ENCODE measurements at regions not wholly inside any gene's neighbourhood (a gene's known extent, or its start where the extent isn't known, plus 50 kb on each side); places are given as distances from the start of the nearest gene placed in this dataset.

DNA sequence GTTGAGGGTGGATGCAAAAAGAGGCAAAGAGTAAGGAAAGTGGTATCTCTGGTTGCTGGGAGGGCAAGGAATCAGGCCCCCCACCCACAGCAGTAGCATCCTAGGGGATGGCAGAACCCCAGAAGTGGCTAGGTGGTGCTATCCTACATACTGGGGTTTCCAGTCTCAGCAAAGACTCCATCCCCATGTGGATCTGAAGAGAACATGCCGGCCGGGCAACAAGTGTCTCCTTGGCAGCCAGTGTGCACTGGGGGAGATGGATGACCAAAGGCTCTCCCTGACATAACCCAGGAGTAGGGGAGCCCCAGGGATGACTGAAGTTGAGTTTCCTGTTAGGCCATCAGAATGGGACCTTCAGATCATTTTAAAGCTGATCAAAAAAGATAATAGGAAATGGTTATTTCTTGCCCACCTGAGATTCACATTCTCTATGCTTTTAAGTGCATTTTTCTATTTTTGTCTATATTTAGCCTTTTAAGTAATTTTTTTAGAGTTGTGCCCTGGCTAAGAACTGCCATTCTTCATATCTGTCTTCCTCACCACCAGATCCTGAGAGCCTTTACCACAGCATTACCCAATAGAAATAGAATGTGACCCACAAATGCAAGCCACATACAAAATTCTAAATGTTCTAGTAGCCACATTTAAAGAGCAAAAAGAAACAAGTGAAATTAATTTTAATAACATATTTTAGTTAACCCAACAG is 78.7 kb upstream of the SMIM23 start:
- peaks cover 5% of the 10 kb centered on the region for H3K27me3 ChIP-seq (ENCODE audit: control insufficient read depth, insufficient read depth, low read length)
- no peaks in the 10 kb centered on the region for H3K36me3 ChIP-seq (ENCODE audit: control insufficient read depth, insufficient read depth, low read length)
- DNase-seq (ENCODE audit: low read depth) (no peak), FAIRE-seq (no peak)
- no peak for TF ChIP-seq CTCF (IDR thresholded peaks at IDR 0.05; ENCODE audit: insufficient read depth, low read length, severe bottlenecking)
- no peak overlapping the region for H3K4me3 ChIP-seq (ENCODE audit: low read depth, low read length)

DNA sequence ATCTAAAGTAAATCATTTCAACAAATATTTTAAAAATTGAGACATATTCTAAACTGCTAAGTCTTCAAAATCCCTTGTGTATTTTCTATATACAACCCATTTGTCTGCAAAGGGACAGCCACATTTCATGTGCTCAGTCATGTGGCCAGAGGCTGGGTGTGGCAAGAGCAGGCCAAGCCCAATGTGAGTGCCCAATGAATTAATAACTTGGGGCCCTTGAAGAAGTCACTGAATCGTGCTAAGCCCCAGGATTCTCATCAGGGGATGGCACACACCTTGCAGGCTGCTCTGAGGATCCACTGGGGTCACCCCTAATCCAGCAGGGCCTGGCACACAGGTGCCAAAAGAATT is 78.2 kb upstream of the SMIM23 start:
- DNase-seq (ENCODE audit: low read depth) (no peak), FAIRE-seq (no peak)
- no peak overlapping the region for H3K4me3 ChIP-seq (ENCODE audit: low read depth, low read length)
- peaks cover 5% of the 10 kb centered on the region for H3K27me3 ChIP-seq (ENCODE audit: control insufficient read depth, insufficient read depth, low read length)
- no peak for TF ChIP-seq CTCF (IDR thresholded peaks at IDR 0.05; ENCODE audit: insufficient read depth, low read length, severe bottlenecking)
- no peaks in the 10 kb centered on the region for H3K36me3 ChIP-seq (ENCODE audit: control insufficient read depth, insufficient read depth, low read length)

GRCh38 chr5:171709930-171710329 is 75.7 kb upstream of the SMIM23 start:
- DNase-seq (ENCODE audit: low read depth) (no peak), FAIRE-seq (no peak)
- no peak for TF ChIP-seq CTCF (IDR thresholded peaks at IDR 0.05; ENCODE audit: insufficient read depth, low read length, severe bottlenecking)
- peaks cover 5% of the 10 kb centered on the region for H3K27me3 ChIP-seq (ENCODE audit: control insufficient read depth, insufficient read depth, low read length)
- no peaks in the 10 kb centered on the region for H3K36me3 ChIP-seq (ENCODE audit: control insufficient read depth, insufficient read depth, low read length)
- no peak overlapping the region for H3K4me3 ChIP-seq (ENCODE audit: low read depth, low read length)

GRCh38 chr5:171710451-171711024 is 75.1 kb upstream of the SMIM23 start:
- TF ChIP-seq CTCF (IDR thresholded peaks at IDR 0.05; ENCODE audit: insufficient read depth, low read length, severe bottlenecking), result no peak
- no peak for DNase-seq (ENCODE audit: low read depth)
- no peaks in the 10 kb centered on the region for H3K27me3 ChIP-seq (ENCODE audit: control insufficient read depth, insufficient read depth, low read length)
- no peaks in the 10 kb centered on the region for H3K36me3 ChIP-seq (ENCODE audit: control insufficient read depth, insufficient read depth, low read length)
- FAIRE-seq, result no peak
- no peak overlapping the region for H3K4me3 ChIP-seq (ENCODE audit: low read depth, low read length)

GRCh38 chr5:171711571-171711970 is 74.0 kb upstream of the SMIM23 start:
- H3K36me3 ChIP-seq (ENCODE audit: control insufficient read depth, insufficient read depth, low read length), result no peaks in the 10 kb centered on the region
- H3K27me3 ChIP-seq (ENCODE audit: control insufficient read depth, insufficient read depth, low read length), result no peaks in the 10 kb centered on the region
- H3K4me3 ChIP-seq (ENCODE audit: low read depth, low read length), result no peak overlapping the region
- TF ChIP-seq CTCF (IDR thresholded peaks at IDR 0.05; ENCODE audit: insufficient read depth, low read length, severe bottlenecking), result no peak
- no peak for DNase-seq (ENCODE audit: low read depth)
- no peak for FAIRE-seq

GRCh38 chr5:171712616-171713015 is 73.0 kb upstream of the SMIM23 start:
- FAIRE-seq (no peak), DNase-seq (ENCODE audit: low read depth) (no peak)
- Histone ChIP-seq H3K36me3 (ENCODE audit: control insufficient read depth, insufficient read depth, low read length) (no peaks in the 10 kb centered on the region), H3K4me3 (ENCODE audit: low read depth, low read length) (no peak overlapping the region), H3K27me3 (ENCODE audit: control insufficient read depth, insufficient read depth, low read length) (no peaks in the 10 kb centered on the region)
- no peak for TF ChIP-seq CTCF (IDR thresholded peaks at IDR 0.05; ENCODE audit: insufficient read depth, low read length, severe bottlenecking)

All from bronchial epithelial cell (primary cell).